Mesothelial cell of epicardium (in vitro differentiated cells): ENCODE measurements at regions not wholly inside any gene's neighbourhood (a gene's known extent, or its start where the extent isn't known, plus 50 kb on each side); places are given as distances from the start of the nearest gene placed in this dataset.

Experiments
- DNase-seq, 2 experiments: peaks; one replicate each; pipeline ENCODE4 v3.0.0; 2021; ENCODE audit warnings: low spot score in 2 of 2; ENCODE audit not compliant: unreplicated experiment in 2 of 2
- H3K27ac Mint-ChIP-seq: 2 replicates; pipeline ENCODE4 v1.8.0; 2021; ENCODE audit warnings: mixed read lengths
- H3K27me3 Mint-ChIP-seq: 2 replicates; pipeline ENCODE4 v1.8.0; 2021; ENCODE audit warnings: low read depth, mixed read lengths
- H3K36me3 Mint-ChIP-seq: 2 replicates; pipeline ENCODE4 v1.8.0; 2021; ENCODE audit warnings: mixed read lengths
- H3K4me1 Mint-ChIP-seq: 2 replicates; pipeline ENCODE4 v1.8.0; 2021; ENCODE audit warnings: mixed read lengths
- H3K4me3 Mint-ChIP-seq: 2 replicates; pipeline ENCODE4 v1.8.0; 2021; ENCODE audit warnings: mild to moderate bottlenecking, moderate library complexity, mixed read lengths
- H3K9me3 Mint-ChIP-seq: 2 replicates; pipeline ENCODE4 v1.8.0; 2021; ENCODE audit warnings: mixed read lengths
- TF ChIP-seq, protein P1 (sequence below): fragments of 200-600 bp; sonication (generic); IDR thresholded peaks from one replicate; pipeline ENCODE4 v1.5.0; 2021; ENCODE audit warnings: antibody characterized with exemption; ENCODE audit not compliant: unreplicated experiment

GRCh38 chr1:232438476-232438875 lies 191.5 kb downstream of the SIPA1L2 start:
- Mint-ChIP-seq H3K36me3 (peaks cover 52% of the 10 kb centered on the region), H3K27ac (no peak overlapping the region), H3K4me3 (no peak overlapping the region), H3K27me3 (no peaks in the 10 kb centered on the region), H3K4me1 (peaks cover 27% of the 10 kb centered on the region), H3K9me3 (no peaks in the 10 kb centered on the region)
- TF ChIP-seq, protein P1, sequence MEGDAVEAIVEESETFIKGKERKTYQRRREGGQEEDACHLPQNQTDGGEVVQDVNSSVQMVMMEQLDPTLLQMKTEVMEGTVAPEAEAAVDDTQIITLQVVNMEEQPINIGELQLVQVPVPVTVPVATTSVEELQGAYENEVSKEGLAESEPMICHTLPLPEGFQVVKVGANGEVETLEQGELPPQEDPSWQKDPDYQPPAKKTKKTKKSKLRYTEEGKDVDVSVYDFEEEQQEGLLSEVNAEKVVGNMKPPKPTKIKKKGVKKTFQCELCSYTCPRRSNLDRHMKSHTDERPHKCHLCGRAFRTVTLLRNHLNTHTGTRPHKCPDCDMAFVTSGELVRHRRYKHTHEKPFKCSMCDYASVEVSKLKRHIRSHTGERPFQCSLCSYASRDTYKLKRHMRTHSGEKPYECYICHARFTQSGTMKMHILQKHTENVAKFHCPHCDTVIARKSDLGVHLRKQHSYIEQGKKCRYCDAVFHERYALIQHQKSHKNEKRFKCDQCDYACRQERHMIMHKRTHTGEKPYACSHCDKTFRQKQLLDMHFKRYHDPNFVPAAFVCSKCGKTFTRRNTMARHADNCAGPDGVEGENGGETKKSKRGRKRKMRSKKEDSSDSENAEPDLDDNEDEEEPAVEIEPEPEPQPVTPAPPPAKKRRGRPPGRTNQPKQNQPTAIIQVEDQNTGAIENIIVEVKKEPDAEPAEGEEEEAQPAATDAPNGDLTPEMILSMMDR = no peak
- DNase-seq = no peak

- Mint-ChIP-seq H3K27ac (no peak overlapping the region), H3K36me3 (peaks cover 47% of the 10 kb centered on the region)
- TF ChIP-seq, protein P1 = no peak
Measured at GRCh38 chr1:232437510-232437909, 192.4 kb downstream of the SIPA1L2 start.

DNA sequence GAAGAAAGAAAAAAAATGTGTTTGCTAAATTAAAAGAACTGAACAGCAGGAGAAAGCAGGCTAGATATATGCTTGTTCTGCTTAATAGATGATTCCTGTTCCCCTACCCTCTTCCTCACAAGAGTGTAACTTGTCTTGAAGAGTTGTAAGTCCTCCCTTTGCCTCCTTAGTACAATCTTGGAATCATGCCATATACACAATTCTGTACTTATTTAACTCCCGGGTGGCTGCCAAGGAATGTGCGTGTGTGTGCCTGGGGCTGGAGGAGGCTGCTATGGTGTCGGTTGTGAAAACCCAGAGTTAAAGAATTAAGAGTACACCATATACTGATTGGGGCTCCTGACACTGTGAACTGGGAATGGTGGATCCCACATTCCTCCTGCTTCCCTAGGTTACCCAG lies 194.2 kb downstream of the SIPA1L2 start:
- Mint-ChIP-seq H3K4me3 (no peak overlapping the region), H3K27me3 (no peaks in the 10 kb centered on the region), H3K27ac (peak overlapping the region; percentile 63), H3K36me3 (peaks cover 36% of the 10 kb centered on the region), H3K4me1 (peaks cover 50% of the 10 kb centered on the region), H3K9me3 (no peaks in the 10 kb centered on the region)
- TF ChIP-seq, protein P1 = no peak
- DNase-seq = no peak

More at GRCh38 chr1:232437510-232437909, 192.4 kb downstream of the SIPA1L2 start:
- no peaks in the 10 kb centered on the region for H3K27me3 Mint-ChIP-seq
- no peak overlapping the region for H3K4me3 Mint-ChIP-seq
- no peaks in the 10 kb centered on the region for H3K9me3 Mint-ChIP-seq
- no peak for DNase-seq
- peaks cover 33% of the 10 kb centered on the region for H3K4me1 Mint-ChIP-seq

DNA sequence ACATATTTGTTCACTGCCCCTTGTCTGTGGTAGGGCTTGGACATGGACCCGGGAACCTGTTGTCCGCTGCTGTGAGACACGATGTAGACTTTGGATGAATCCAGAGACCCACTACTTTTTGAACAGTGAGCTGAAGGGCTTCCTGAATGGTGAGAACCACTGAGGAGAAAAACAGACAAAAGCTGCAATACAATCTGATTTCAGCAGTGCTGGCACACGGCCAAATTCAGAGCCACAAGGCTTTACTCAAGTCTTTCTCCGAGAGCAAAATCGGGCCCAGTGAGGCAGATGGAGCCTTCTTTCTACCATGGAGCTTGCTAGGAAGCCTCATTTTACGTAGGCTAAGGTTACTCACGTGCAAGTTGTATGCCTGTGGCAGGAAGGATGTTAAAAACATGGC lies 197.6 kb downstream of the SIPA1L2 start:
- Mint-ChIP-seq H3K27ac (peak overlapping the region; percentile 90), H3K9me3 (no peaks in the 10 kb centered on the region), H3K27me3 (no peaks in the 10 kb centered on the region), H3K4me3 (no peak overlapping the region), H3K36me3 (peaks cover 12% of the 10 kb centered on the region), H3K4me1 (peaks cover 78% of the 10 kb centered on the region)
- TF ChIP-seq, protein P1 = no peak
- peak; percentile 43 to 66 for DNase-seq

DNA sequence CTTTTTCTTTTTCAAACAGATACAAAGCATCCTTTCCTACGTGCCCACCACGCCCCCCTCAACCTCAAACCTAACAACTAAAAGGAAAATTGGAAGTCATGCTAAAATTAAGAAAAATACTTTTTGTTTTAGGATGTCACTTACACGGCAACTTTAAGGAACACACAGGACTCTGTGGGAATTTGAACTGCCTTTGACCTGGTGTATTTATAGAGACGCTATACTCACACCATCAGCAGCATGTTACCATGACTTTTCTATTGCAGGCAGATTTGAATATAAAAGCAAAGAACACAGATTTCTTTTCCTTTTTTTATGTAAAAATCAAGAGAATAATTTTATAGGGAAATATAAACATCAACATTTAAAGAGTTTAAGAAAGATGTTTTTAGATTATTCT lies 198.2 kb downstream of the SIPA1L2 start:
- H3K9me3 Mint-ChIP-seq = no peaks in the 10 kb centered on the region
- no peaks in the 10 kb centered on the region for H3K27me3 Mint-ChIP-seq
- no peak for DNase-seq
- H3K27ac Mint-ChIP-seq = peak overlapping the region; percentile 73
- peaks cover 81% of the 10 kb centered on the region for H3K4me1 Mint-ChIP-seq
- TF ChIP-seq, protein P1 = no peak
- no peak overlapping the region for H3K4me3 Mint-ChIP-seq
- H3K36me3 Mint-ChIP-seq = peaks cover 11% of the 10 kb centered on the region

- Mint-ChIP-seq H3K27ac (peak overlapping the region; percentile 73), H3K9me3 (no peaks in the 10 kb centered on the region), H3K36me3 (peaks cover 11% of the 10 kb centered on the region), H3K27me3 (no peaks in the 10 kb centered on the region), H3K4me3 (no peak overlapping the region), H3K4me1 (peaks cover 78% of the 10 kb centered on the region)
- DNase-seq = no peak
- TF ChIP-seq, protein P1 = no peak
Measured at GRCh38 chr1:232431326-232431725, 198.6 kb downstream of the SIPA1L2 start.
